Sigmoid colon (tissue), 4 donors: ENCODE measurements at regions not wholly inside any gene's neighbourhood (a gene's known extent, or its start where the extent isn't known, plus 50 kb on each side); places are given as distances from the start of the nearest gene placed in this dataset.

Source experiments
- CTCF ChIP-seq, 4 experiments: fragments of 450-650 bp in 3 of 4; fragments of 200-600 bp in 1 of 4; IDR thresholded peaks; one replicate each; pipeline ENCODE4 v1.5.1; 2016 to 2019; ENCODE audit warnings: antibody characterized with exemption in 4 of 4, mild to moderate bottlenecking in 3 of 4, moderate library complexity in 2 of 4
- POLR2AphosphoS5 ChIP-seq, 4 donors: sonication (generic); formaldehyde crosslinking; IDR thresholded peaks; one replicate each; pipeline ENCODE4 v1.6.1; 2017; ENCODE audit warnings: antibody characterized with exemption in 4 of 4

DNA sequence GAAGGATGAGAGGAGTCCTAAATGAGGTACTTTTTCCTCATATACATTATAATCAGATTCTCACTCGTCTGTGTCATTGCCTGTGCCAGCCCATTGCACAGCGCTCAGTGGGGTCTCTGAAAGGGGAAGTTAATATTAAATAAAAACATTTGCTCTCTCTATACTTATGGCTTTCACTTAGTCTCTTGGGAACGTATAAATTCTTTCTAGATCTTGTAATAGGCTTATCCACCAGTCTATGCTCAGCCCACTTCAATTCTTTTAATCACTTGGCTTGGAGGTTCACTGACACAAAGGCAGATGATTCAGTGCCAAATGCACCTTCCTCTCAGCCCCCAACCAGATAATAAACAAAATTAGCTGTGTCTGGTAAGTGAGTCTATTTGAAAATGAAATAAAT is 164.3 kb upstream of the OGFRL1 start:
- TF ChIP-seq CTCF (IDR thresholded peaks at IDR 0.05) = no peak
- TF ChIP-seq POLR2AphosphoS5 (IDR thresholded peaks at IDR 0.05) = no peak
